ENCODE measurements at regions not wholly inside any gene's neighbourhood (a gene's known extent, or its start where the extent isn't known, plus 50 kb on each side); places are given as distances from the start of the nearest gene placed in this dataset.

DNA sequence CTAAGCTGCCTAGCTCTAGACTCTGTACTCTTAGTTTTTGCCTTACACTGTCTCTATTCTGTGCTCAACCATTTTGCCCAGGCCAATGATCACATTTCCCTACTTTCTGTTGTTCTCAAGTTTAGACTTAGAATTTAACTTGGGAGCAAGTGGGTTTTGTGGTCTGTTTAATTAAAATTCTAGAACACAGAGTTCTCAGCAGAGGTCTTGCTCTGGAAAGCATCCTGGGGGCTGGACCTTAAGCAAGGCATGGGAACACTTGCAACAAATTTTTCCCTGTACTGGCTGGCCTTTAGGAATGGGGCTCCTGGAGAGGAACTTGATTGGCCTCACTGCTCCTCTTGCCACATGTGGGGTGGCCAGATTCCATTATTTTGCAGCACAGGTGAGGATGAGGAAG lies 236.3 kb upstream of the LRTM1 start:
- Histone ChIP-seq H3K4me3 (ENCODE audit: low read depth in 1 of 2, low read length in 2 of 2) (no peak overlapping the region), H3K27me3 (ENCODE audit: insufficient read depth, low read length, poor library complexity) (no peaks in the 10 kb centered on the region), H3K4me1 (ENCODE audit: insufficient read depth, low read length) (no peaks in the 10 kb centered on the region), H3K9me3 (ENCODE audit: insufficient read depth, low read length, severe bottlenecking) (no peaks in the 10 kb centered on the region), H4K20me1 (ENCODE audit: insufficient read depth, low read length) (no peaks in the 10 kb centered on the region), H3K4me2 (ENCODE audit: insufficient read depth, low read length) (no peak overlapping the region), H3K27ac (ENCODE audit: low read length) (no peak overlapping the region), H2AFZ (ENCODE audit: low read depth, low read length) (no peak overlapping the region), H3K9ac (ENCODE audit: low read depth, low read length) (no peak overlapping the region), H3K36me3 (ENCODE audit: insufficient read depth, low read length) (no peaks in the 10 kb centered on the region), H3K79me2 (ENCODE audit: insufficient read depth, low read length) (no peaks in the 10 kb centered on the region)
- TF ChIP-seq, protein P1, sequence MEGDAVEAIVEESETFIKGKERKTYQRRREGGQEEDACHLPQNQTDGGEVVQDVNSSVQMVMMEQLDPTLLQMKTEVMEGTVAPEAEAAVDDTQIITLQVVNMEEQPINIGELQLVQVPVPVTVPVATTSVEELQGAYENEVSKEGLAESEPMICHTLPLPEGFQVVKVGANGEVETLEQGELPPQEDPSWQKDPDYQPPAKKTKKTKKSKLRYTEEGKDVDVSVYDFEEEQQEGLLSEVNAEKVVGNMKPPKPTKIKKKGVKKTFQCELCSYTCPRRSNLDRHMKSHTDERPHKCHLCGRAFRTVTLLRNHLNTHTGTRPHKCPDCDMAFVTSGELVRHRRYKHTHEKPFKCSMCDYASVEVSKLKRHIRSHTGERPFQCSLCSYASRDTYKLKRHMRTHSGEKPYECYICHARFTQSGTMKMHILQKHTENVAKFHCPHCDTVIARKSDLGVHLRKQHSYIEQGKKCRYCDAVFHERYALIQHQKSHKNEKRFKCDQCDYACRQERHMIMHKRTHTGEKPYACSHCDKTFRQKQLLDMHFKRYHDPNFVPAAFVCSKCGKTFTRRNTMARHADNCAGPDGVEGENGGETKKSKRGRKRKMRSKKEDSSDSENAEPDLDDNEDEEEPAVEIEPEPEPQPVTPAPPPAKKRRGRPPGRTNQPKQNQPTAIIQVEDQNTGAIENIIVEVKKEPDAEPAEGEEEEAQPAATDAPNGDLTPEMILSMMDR (IDR thresholded peaks at IDR 0.05; ENCODE audit: borderline replicate concordance, extremely low read depth, low read length, poor library complexity, severe bottlenecking): no peak
- no peak for TF ChIP-seq EZH2 (IDR thresholded peaks at IDR 0.05; ENCODE audit: borderline replicate concordance, low read depth, low read length, severe bottlenecking)
- DNase-seq (no peak), ATAC-seq (ENCODE audit: insufficient read depth, low read depth) (no peak)

DNA sequence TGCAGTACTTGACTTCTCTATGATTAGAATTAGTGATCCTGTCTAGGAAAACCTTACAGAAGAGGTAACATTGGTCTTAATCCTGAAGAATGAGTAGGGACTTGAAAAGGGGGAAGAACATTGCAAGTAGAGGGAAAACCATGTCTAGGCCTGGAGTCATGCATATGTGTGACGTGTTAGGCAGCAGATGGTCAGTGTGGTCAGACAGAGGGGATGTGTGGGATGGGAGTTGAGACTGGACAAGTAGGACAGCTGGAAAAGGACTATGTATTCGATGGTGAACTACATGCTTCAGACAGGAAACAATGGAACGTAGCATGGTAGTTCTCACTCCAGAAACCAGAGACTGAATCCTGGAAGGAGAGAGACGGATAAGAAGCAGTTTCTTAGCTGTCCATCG lies 235.6 kb upstream of the LRTM1 start:
- no peak for TF ChIP-seq EZH2 (IDR thresholded peaks at IDR 0.05; ENCODE audit: borderline replicate concordance, low read depth, low read length, severe bottlenecking)
- TF ChIP-seq, protein P1 (IDR thresholded peaks at IDR 0.05; ENCODE audit: borderline replicate concordance, extremely low read depth, low read length, poor library complexity, severe bottlenecking): no peak
- Histone ChIP-seq H3K4me2 (ENCODE audit: insufficient read depth, low read length) (no peak overlapping the region), H3K9me3 (ENCODE audit: insufficient read depth, low read length, severe bottlenecking) (no peaks in the 10 kb centered on the region), H3K4me1 (ENCODE audit: insufficient read depth, low read length) (no peaks in the 10 kb centered on the region), H3K27ac (ENCODE audit: low read length) (no peak overlapping the region), H2AFZ (ENCODE audit: low read depth, low read length) (no peak overlapping the region), H3K9ac (ENCODE audit: low read depth, low read length) (no peak overlapping the region), H4K20me1 (ENCODE audit: insufficient read depth, low read length) (no peaks in the 10 kb centered on the region), H3K79me2 (ENCODE audit: insufficient read depth, low read length) (no peaks in the 10 kb centered on the region), H3K27me3 (ENCODE audit: insufficient read depth, low read length, poor library complexity) (no peaks in the 10 kb centered on the region), H3K36me3 (ENCODE audit: insufficient read depth, low read length) (no peaks in the 10 kb centered on the region), H3K4me3 (ENCODE audit: low read depth in 1 of 2, low read length in 2 of 2) (no peak overlapping the region)
- ATAC-seq (ENCODE audit: insufficient read depth, low read depth) (no peak), DNase-seq (no peak)

DNA sequence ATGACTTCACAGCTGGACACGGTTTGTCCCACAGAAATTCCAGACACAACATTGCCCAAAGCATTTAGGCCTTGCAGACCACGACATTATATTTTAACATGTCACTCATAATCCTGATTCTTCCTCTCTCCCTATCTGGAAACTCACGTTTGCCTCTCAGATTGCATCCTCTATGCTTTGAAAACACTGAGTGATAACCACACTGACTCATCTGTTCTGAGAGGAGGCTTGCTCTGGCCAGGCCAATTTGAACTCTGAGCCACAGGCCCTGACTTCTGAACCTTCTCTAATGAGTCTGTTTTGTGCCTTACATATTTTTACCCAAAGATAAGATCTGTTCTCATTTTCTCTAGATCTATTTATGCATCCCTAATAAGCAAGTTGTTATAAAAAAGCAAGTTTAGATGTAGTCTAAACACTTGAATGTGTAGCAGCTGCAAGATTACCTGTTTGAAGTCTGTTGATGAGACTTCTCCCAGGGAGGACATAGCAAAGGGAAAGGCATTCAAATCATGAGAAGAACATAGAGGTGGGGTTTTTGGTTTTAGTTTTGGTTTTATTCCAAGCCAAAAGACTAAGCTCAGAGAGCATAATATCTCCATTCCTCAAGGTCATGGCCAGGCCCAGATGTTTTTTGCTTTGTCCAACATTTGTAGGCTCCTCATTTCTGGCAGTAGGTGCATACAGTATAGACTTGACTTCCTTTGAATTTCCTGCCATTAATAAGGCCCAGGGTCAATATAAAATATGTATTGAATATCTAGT lies 234.4 kb upstream of the LRTM1 start:
- Histone ChIP-seq H2AFZ (ENCODE audit: low read depth, low read length) (no peak overlapping the region), H3K36me3 (ENCODE audit: insufficient read depth, low read length) (no peaks in the 10 kb centered on the region), H3K27me3 (ENCODE audit: insufficient read depth, low read length, poor library complexity) (no peaks in the 10 kb centered on the region), H3K9ac (ENCODE audit: low read depth, low read length) (no peak overlapping the region), H3K9me3 (ENCODE audit: insufficient read depth, low read length, severe bottlenecking) (no peaks in the 10 kb centered on the region), H4K20me1 (ENCODE audit: insufficient read depth, low read length) (no peaks in the 10 kb centered on the region), H3K79me2 (ENCODE audit: insufficient read depth, low read length) (no peaks in the 10 kb centered on the region), H3K4me1 (ENCODE audit: insufficient read depth, low read length) (no peaks in the 10 kb centered on the region), H3K4me2 (ENCODE audit: insufficient read depth, low read length) (no peak overlapping the region), H3K4me3 (ENCODE audit: low read depth in 1 of 2, low read length in 2 of 2) (no peak overlapping the region), H3K27ac (ENCODE audit: low read length) (no peak overlapping the region)
- DNase-seq (no peak), ATAC-seq (ENCODE audit: insufficient read depth, low read depth) (no peak)
- TF ChIP-seq, protein P1 (IDR thresholded peaks at IDR 0.05; ENCODE audit: borderline replicate concordance, extremely low read depth, low read length, poor library complexity, severe bottlenecking): no peak
- no peak for TF ChIP-seq EZH2 (IDR thresholded peaks at IDR 0.05; ENCODE audit: borderline replicate concordance, low read depth, low read length, severe bottlenecking)

Measured in DND-41 (cell line).